Adrenal gland (tissue), 5 donors: ENCODE measurements at regions not wholly inside any gene's neighbourhood (a gene's known extent, or its start where the extent isn't known, plus 50 kb on each side); places are given as distances from the start of the nearest gene placed in this dataset.

Source experiments
- POLR2A ChIP-seq, 2 donors: fragments of 450-650 bp; IDR thresholded peaks; one replicate each; pipeline ENCODE4 v1.6.1; 2017; ENCODE audit warnings: antibody characterized with exemption in 2 of 2, mild to moderate bottlenecking in 2 of 2, moderate library complexity in 1 of 2
- TF ChIP-seq, protein P1 (sequence below), 6 experiments: fragments of 450-650 bp in 4 of 6; fragments of 200-600 bp in 2 of 6; sonication (generic) in 1 of 6; IDR thresholded peaks; 1 replicate in 5 of 6; 2 replicates in 1 of 6; pipeline versions ENCODE4 v1.5.1 to v1.8.0; 2016 to 2021; ENCODE audit warnings: antibody characterized with exemption in 6 of 6, mild to moderate bottlenecking in 2 of 6, moderate library complexity in 1 of 6
- donor health status: DM: no; HTN: no; CAD: no.

- TF ChIP-seq, protein P1, sequence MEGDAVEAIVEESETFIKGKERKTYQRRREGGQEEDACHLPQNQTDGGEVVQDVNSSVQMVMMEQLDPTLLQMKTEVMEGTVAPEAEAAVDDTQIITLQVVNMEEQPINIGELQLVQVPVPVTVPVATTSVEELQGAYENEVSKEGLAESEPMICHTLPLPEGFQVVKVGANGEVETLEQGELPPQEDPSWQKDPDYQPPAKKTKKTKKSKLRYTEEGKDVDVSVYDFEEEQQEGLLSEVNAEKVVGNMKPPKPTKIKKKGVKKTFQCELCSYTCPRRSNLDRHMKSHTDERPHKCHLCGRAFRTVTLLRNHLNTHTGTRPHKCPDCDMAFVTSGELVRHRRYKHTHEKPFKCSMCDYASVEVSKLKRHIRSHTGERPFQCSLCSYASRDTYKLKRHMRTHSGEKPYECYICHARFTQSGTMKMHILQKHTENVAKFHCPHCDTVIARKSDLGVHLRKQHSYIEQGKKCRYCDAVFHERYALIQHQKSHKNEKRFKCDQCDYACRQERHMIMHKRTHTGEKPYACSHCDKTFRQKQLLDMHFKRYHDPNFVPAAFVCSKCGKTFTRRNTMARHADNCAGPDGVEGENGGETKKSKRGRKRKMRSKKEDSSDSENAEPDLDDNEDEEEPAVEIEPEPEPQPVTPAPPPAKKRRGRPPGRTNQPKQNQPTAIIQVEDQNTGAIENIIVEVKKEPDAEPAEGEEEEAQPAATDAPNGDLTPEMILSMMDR (IDR thresholded peaks at IDR 0.05): no peak
- no peak for TF ChIP-seq POLR2A (IDR thresholded peaks at IDR 0.05)
Measured at GRCh38 chr1:57591842-57592241, 168.0 kb upstream of the DAB1 start.
